Activated naive CD4-positive, alpha-beta T cell treated with anti-CD3 and anti-CD28 coated beads, Interleukin-2, amount 10 ng/mL, durations not matched to agents 7 days and 5 days (primary cell): ENCODE measurements at regions not wholly inside any gene's neighbourhood (a gene's known extent, or its start where the extent isn't known, plus 50 kb on each side); places are given as distances from the start of the nearest gene placed in this dataset.

Source experiments
- CTCF ChIA-PET: fragments of 350-600 bp; sonication (Branson Sonifier 250); formaldehyde crosslinking; loops from one replicate; lab custom pipeline; 2021; ENCODE audit warnings: antibody characterized with exemption; lab: Charles Lee
- DNase-seq: peaks from one replicate; pipeline ENCODE4 v3.0.0-alpha.2; 2020
- H3K27ac Mint-ChIP-seq: one replicate; pipeline ENCODE4 v1.8.0; 2021; ENCODE audit warnings: mild to moderate bottlenecking, moderate library complexity, mixed read lengths
- H3K27me3 Mint-ChIP-seq: one replicate; pipeline ENCODE4 v1.8.0; 2021; ENCODE audit warnings: mild to moderate bottlenecking, mixed read lengths
- H3K36me3 Mint-ChIP-seq: one replicate; pipeline ENCODE4 v1.8.0; 2021; ENCODE audit warnings: mixed read lengths
- H3K4me1 Mint-ChIP-seq: one replicate; pipeline ENCODE4 v1.8.0; 2021; ENCODE audit warnings: mixed read lengths
- H3K4me3 Mint-ChIP-seq: one replicate; pipeline ENCODE4 v1.8.0; 2021; ENCODE audit warnings: mild to moderate bottlenecking, moderate library complexity, mixed read lengths
- H3K9me3 Mint-ChIP-seq: one replicate; pipeline ENCODE4 v1.8.0; 2021; ENCODE audit warnings: mixed read lengths

GRCh38 chr13:50586414-50587083, 256.9 kb downstream of the DLEU7 start:
- CTCF ChIA-PET, result no interaction called here
- no peak for DNase-seq
- H3K4me3 Mint-ChIP-seq, result no peak overlapping the region
- H3K4me1 Mint-ChIP-seq, result no peaks in the 10 kb centered on the region
- H3K9me3 Mint-ChIP-seq, result no peaks in the 10 kb centered on the region
- no peaks in the 10 kb centered on the region for H3K36me3 Mint-ChIP-seq
- no peaks in the 10 kb centered on the region for H3K27me3 Mint-ChIP-seq
- H3K27ac Mint-ChIP-seq, result no peak overlapping the region

DNA sequence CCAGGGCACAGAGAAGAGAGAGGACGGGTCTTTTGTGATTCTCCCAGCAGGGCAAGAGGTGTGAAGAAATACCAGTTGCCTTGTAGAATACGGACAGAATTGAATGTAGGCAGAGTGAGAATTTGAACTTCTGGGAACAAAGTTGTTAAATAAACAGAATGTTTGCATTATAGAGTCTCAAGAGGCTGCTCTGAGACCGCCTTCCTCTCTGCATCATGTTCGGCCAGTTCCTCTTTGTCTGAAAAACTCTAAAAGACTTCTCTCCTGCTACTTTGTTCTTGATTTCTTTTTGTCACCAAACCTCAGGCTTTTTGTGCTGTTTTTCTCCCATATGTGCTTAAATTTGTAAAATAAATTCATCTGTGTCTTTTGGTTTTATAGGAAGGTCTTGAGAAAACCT, 256.4 kb downstream of the DLEU7 start:
- CTCF ChIA-PET, result no interaction called here
- Mint-ChIP-seq H3K27me3 (no peaks in the 10 kb centered on the region), H3K4me1 (no peaks in the 10 kb centered on the region), H3K9me3 (no peaks in the 10 kb centered on the region), H3K36me3 (no peaks in the 10 kb centered on the region), H3K27ac (no peak overlapping the region), H3K4me3 (no peak overlapping the region)
- no peak for DNase-seq

- DNase-seq, result no peak
- Mint-ChIP-seq H3K4me3 (no peak overlapping the region), H3K36me3 (no peaks in the 10 kb centered on the region), H3K4me1 (peaks cover 3% of the 10 kb centered on the region), H3K27me3 (no peaks in the 10 kb centered on the region), H3K27ac (no peak overlapping the region), H3K9me3 (no peaks in the 10 kb centered on the region)
- CTCF ChIA-PET, result interaction anchor here (1.1 kb wide), 1 partner anchor 213 kb away, joined by 6 read pairs; no protein-coding TSS in a partner anchor
Observed at GRCh38 chr13:50587645-50588373, 255.7 kb downstream of the DLEU7 start.

- Mint-ChIP-seq H3K4me1 (peaks cover 10% of the 10 kb centered on the region), H3K27ac (no peak overlapping the region), H3K36me3 (no peaks in the 10 kb centered on the region), H3K4me3 (no peak overlapping the region), H3K27me3 (no peaks in the 10 kb centered on the region), H3K9me3 (no peaks in the 10 kb centered on the region)
- CTCF ChIA-PET, result interaction anchor here (1.1 kb wide), 1 partner anchor 213 kb away, joined by 6 read pairs; no protein-coding TSS in a partner anchor
- no peak for DNase-seq
Observed at GRCh38 chr13:50588491-50589130, 254.9 kb downstream of the DLEU7 start.

DNA sequence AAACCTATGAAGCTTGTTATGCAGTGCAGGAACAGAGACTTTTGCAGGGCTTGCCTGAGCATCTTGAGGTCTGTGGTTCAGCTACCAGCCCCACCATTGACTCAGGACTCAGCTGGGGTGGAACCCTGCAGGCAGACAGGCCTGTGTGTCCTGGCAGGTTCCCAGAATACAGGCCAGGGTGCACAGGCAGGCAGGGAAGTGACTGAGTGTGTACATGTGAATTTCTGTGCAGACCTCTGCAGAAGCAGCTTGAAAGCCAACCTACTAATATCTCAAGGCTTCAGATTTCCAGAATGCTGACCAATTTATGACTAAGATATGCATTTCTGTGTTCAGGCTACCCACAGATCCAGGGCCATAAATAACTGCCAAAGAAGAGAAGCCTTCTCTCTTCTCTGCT, 254.4 kb downstream of the DLEU7 start:
- Mint-ChIP-seq H3K36me3 (no peaks in the 10 kb centered on the region), H3K4me3 (no peak overlapping the region), H3K4me1 (peaks cover 15% of the 10 kb centered on the region), H3K27me3 (no peaks in the 10 kb centered on the region), H3K27ac (no peak overlapping the region), H3K9me3 (no peaks in the 10 kb centered on the region)
- no peak for DNase-seq
- CTCF ChIA-PET, result interaction anchor here (1.1 kb wide), 1 partner anchor 212 kb away, joined by 6 read pairs; no protein-coding TSS in a partner anchor

GRCh38 chr13:50589651-50590054, 253.8 kb downstream of the DLEU7 start:
- Mint-ChIP-seq H3K36me3 (no peaks in the 10 kb centered on the region), H3K9me3 (no peaks in the 10 kb centered on the region), H3K4me1 (peaks cover 19% of the 10 kb centered on the region), H3K4me3 (no peak overlapping the region), H3K27ac (no peak overlapping the region), H3K27me3 (no peaks in the 10 kb centered on the region)
- CTCF ChIA-PET, result no interaction called here
- no peak for DNase-seq

DNA sequence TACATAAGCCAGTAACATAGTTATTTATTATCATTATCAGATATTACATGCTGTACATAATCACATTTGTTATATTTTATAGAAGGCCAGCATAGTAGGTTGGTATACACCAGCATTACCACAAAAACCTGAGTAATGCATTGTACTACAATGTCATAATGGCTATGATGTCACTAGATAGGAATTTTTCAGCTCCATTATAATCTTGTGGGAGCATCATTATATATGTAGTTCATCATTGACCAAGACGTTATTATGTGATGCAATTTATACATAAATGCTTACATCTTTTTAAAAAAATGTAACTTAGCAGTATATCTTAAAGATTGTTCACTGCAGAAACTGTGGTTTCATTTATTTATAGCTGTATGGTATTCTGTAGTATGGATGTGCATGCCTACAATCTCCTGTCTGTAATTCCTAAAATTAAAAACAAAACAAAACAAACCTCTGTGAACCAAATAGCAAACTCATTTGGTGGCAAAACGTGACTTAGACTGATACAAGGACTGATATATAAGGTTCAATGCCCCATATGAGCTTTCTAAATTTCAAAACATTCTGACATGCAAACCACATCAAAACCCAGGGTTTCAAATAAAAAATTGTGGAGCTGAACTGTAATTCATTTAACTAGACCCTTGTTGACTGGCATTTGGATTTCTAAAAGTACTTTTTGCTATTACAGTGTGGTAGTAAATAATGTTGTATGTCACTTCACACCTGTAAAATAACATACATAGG, 250.9 kb downstream of the DLEU7 start:
- Mint-ChIP-seq H3K9me3 (no peaks in the 10 kb centered on the region), H3K4me3 (no peak overlapping the region), H3K27me3 (peaks cover 4% of the 10 kb centered on the region), H3K36me3 (no peaks in the 10 kb centered on the region), H3K4me1 (peaks cover 32% of the 10 kb centered on the region), H3K27ac (no peak overlapping the region)
- DNase-seq, result no peak
- CTCF ChIA-PET, result no interaction called here

GRCh38 chr13:50593207-50593606, 250.3 kb downstream of the DLEU7 start:
- Mint-ChIP-seq H3K9me3 (no peaks in the 10 kb centered on the region), H3K27ac (no peak overlapping the region), H3K4me3 (no peak overlapping the region), H3K36me3 (no peaks in the 10 kb centered on the region), H3K27me3 (peaks cover 8% of the 10 kb centered on the region), H3K4me1 (peaks cover 32% of the 10 kb centered on the region)
- CTCF ChIA-PET, result no interaction called here
- DNase-seq, result no peak

- no peaks in the 10 kb centered on the region for H3K9me3 Mint-ChIP-seq
- peak overlapping the region; percentile 86 for H3K27ac Mint-ChIP-seq
- H3K4me1 Mint-ChIP-seq, result peaks cover 32% of the 10 kb centered on the region
- no peaks in the 10 kb centered on the region for H3K36me3 Mint-ChIP-seq
- peaks cover 9% of the 10 kb centered on the region for H3K27me3 Mint-ChIP-seq
- DNase-seq, result peak; percentile 43
- no peak overlapping the region for H3K4me3 Mint-ChIP-seq
- CTCF ChIA-PET, result interaction anchor here (1.1 kb wide), 2 partner anchors 206 to 317 kb away, joined by 3 to 5 read pairs; no protein-coding TSS in a partner anchor
Observed at GRCh38 chr13:50594276-50595051, 249.0 kb downstream of the DLEU7 start.

DNA sequence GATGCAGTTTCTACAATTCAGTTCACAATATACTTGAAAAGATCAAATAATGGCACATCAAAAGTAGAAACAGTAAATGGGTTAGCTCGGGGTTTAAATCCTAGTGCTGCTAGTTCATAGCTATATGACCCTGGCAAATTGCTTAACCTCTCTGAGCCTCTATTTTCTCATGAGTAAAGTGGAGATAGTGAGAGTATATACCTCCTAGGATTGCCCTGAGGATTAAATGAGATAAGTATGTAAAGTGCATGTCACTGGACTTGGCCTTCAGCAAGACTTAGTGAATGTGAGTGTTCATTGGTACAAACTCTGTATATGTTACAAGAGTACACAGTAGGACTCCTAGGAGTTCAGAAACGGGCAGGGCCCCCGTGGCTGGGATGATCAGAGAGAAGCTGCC, 248.3 kb downstream of the DLEU7 start:
- Mint-ChIP-seq H3K9me3 (no peaks in the 10 kb centered on the region), H3K4me3 (no peak overlapping the region), H3K4me1 (peaks cover 32% of the 10 kb centered on the region), H3K36me3 (no peaks in the 10 kb centered on the region), H3K27me3 (peaks cover 9% of the 10 kb centered on the region), H3K27ac (peak overlapping the region; percentile 86)
- DNase-seq, result no peak
- CTCF ChIA-PET, result interaction anchor here (1.1 kb wide), 2 partner anchors 205 to 317 kb away, joined by 3 to 5 read pairs; no protein-coding TSS in a partner anchor

- peaks cover 9% of the 10 kb centered on the region for H3K27me3 Mint-ChIP-seq
- no peak overlapping the region for H3K4me3 Mint-ChIP-seq
- H3K27ac Mint-ChIP-seq, result no peak overlapping the region
- H3K36me3 Mint-ChIP-seq, result no peaks in the 10 kb centered on the region
- CTCF ChIA-PET, result no interaction called here
- peaks cover 32% of the 10 kb centered on the region for H3K4me1 Mint-ChIP-seq
- DNase-seq, result no peak
- H3K9me3 Mint-ChIP-seq, result no peaks in the 10 kb centered on the region
Observed at GRCh38 chr13:50596156-50596555, 247.3 kb downstream of the DLEU7 start.

GRCh38 chr13:50596776-50597203, 246.7 kb downstream of the DLEU7 start:
- CTCF ChIA-PET, result no interaction called here
- no peak for DNase-seq
- H3K27ac Mint-ChIP-seq, result no peak overlapping the region
- H3K4me3 Mint-ChIP-seq, result no peak overlapping the region
- no peaks in the 10 kb centered on the region for H3K36me3 Mint-ChIP-seq
- peaks cover 9% of the 10 kb centered on the region for H3K27me3 Mint-ChIP-seq
- H3K4me1 Mint-ChIP-seq, result peaks cover 32% of the 10 kb centered on the region
- no peaks in the 10 kb centered on the region for H3K9me3 Mint-ChIP-seq

DNA sequence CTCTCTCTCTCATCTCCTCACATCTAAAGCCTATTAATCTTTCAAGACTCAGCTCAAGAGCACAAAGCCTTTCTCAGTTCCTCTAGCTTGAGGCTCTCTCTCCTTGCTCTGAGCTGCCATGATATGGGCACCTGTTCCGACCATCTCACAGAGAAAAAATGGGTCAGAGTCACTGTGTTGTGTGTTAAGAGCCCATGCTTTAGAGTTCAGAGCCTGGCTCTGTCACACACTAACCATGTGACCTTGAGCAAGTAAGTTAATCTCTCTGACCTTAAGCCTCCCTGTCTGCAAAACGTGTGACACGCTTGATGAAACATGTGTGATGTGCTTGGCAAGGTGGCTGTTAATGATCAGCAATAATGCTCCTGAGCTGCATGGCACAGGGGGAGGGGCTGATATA, 245.2 kb downstream of the DLEU7 start:
- Mint-ChIP-seq H3K9me3 (no peaks in the 10 kb centered on the region), H3K27me3 (peaks cover 9% of the 10 kb centered on the region), H3K27ac (no peak overlapping the region), H3K36me3 (no peaks in the 10 kb centered on the region), H3K4me1 (peaks cover 24% of the 10 kb centered on the region), H3K4me3 (no peak overlapping the region)
- no peak for DNase-seq
- CTCF ChIA-PET, result no interaction called here
